Activated CD4-positive, alpha-beta T cell treated with anti-CD3 and anti-CD28 coated beads, Interleukin-2, Interleukin-4, amounts not matched to agents 100 ng/mL and 50 ng/mL, durations not matched to agents 16 hours and 8 hours (primary cell): ENCODE measurements at regions not wholly inside any gene's neighbourhood (a gene's known extent, or its start where the extent isn't known, plus 50 kb on each side); places are given as distances from the start of the nearest gene placed in this dataset.
"Not testable (repeated sequence)": the region's sequence is repeated elsewhere in the genome, so short reads cannot be mapped to it uniquely, and the experiment has no call there.

Experiments
- DNase-seq: peaks from one replicate; pipeline ENCODE4 v3.0.0-alpha.2; 2020; ENCODE audit warnings: low spot score

GRCh38 chr15:96138985-96139384 is 191.5 kb upstream of the NR2F2 start:
- DNase-seq: no peak

GRCh38 chr15:96142498-96142897 is 188.0 kb upstream of the NR2F2 start:
- no peak for DNase-seq

- no peak for DNase-seq
Measured at GRCh38 chr15:96144734-96145133, 185.8 kb upstream of the NR2F2 start.

GRCh38 chr15:96146726-96147125 is 183.8 kb upstream of the NR2F2 start:
- DNase-seq: no peak

GRCh38 chr15:96147267-96147666 is 183.2 kb upstream of the NR2F2 start:
- no peak for DNase-seq

GRCh38 chr15:96150254-96150653 is 180.2 kb upstream of the NR2F2 start:
- DNase-seq: no peak

- not testable (repeated sequence) for DNase-seq
Measured at GRCh38 chr15:96151749-96152148, 178.8 kb upstream of the NR2F2 start.

- no peak for DNase-seq
Measured at GRCh38 chr15:96153929-96154328, 176.6 kb upstream of the NR2F2 start.

- DNase-seq: no peak
Measured at GRCh38 chr15:96158938-96159337, 171.6 kb upstream of the NR2F2 start.

- DNase-seq: no peak
Measured at GRCh38 chr15:96160269-96160668, 170.2 kb upstream of the NR2F2 start.

- no peak for DNase-seq
Measured at GRCh38 chr15:96160800-96161199, 169.7 kb upstream of the NR2F2 start.

- DNase-seq: no peak
Measured at GRCh38 chr15:96162322-96162721, 168.2 kb upstream of the NR2F2 start.

GRCh38 chr15:96165081-96165480 is 165.4 kb upstream of the NR2F2 start:
- no peak for DNase-seq

GRCh38 chr15:96165775-96166174 is 164.7 kb upstream of the NR2F2 start:
- DNase-seq: no peak

GRCh38 chr15:96166223-96167200 is 164.0 kb upstream of the NR2F2 start:
- DNase-seq: no peak

GRCh38 chr15:96170616-96170978 is 159.9 kb upstream of the NR2F2 start:
- DNase-seq: not testable (repeated sequence)

GRCh38 chr15:96170979-96171739 is 159.3 kb upstream of the NR2F2 start:
- DNase-seq: no peak

GRCh38 chr15:96171853-96172296 is 158.6 kb upstream of the NR2F2 start:
- DNase-seq: no peak

GRCh38 chr15:96172417-96172816 is 158.1 kb upstream of the NR2F2 start:
- no peak for DNase-seq

GRCh38 chr15:96176831-96177230 is 153.7 kb upstream of the NR2F2 start:
- no peak for DNase-seq

GRCh38 chr15:96177279-96177678 is 153.2 kb upstream of the NR2F2 start:
- no peak for DNase-seq

GRCh38 chr15:96180087-96180748 is 150.3 kb upstream of the NR2F2 start:
- DNase-seq: no peak

- no peak for DNase-seq
Measured at GRCh38 chr15:96181217-96181616, 149.3 kb upstream of the NR2F2 start.
